Activated CD8-positive, alpha-beta memory T cell treated with anti-CD3 and anti-CD28 coated beads, Interleukin-2, amount 10 ng/mL, durations not matched to agents 7 days and 5 days (primary cell): ENCODE measurements at regions not wholly inside any gene's neighbourhood (a gene's known extent, or its start where the extent isn't known, plus 50 kb on each side); places are given as distances from the start of the nearest gene placed in this dataset.

Source experiments
- ATAC-seq: fragments of 150-1000 bp; cut with Tn5 transposase; one replicate; pipeline ENCODE4 v1.10.0; 2021; ENCODE audit warnings: moderate library complexity
- CTCF ChIA-PET: fragments of 350-600 bp; sonication (Branson Sonifier 250); formaldehyde crosslinking; loops from one replicate; lab custom pipeline; 2021; ENCODE audit warnings: antibody characterized with exemption; lab: Charles Lee
- DNase-seq: peaks from one replicate; pipeline ENCODE4 v3.0.0-alpha.2; 2020
- H3K27ac Mint-ChIP-seq: one replicate; pipeline ENCODE4 v1.8.0; 2021; ENCODE audit warnings: mild to moderate bottlenecking, mixed read lengths
- H3K27me3 Mint-ChIP-seq: one replicate; pipeline ENCODE4 v1.8.0; 2021; ENCODE audit warnings: mixed read lengths
- H3K36me3 Mint-ChIP-seq: one replicate; pipeline ENCODE4 v1.8.0; 2021; ENCODE audit warnings: mild to moderate bottlenecking, mixed read lengths
- H3K4me1 Mint-ChIP-seq: one replicate; pipeline ENCODE4 v1.8.0; 2021; ENCODE audit warnings: mixed read lengths
- H3K4me3 Mint-ChIP-seq: one replicate; pipeline ENCODE4 v1.8.0; 2021; ENCODE audit warnings: mild to moderate bottlenecking, moderate library complexity, mixed read lengths
- H3K9me3 Mint-ChIP-seq: one replicate; pipeline ENCODE4 v1.8.0; 2022; ENCODE audit warnings: low read depth, mixed read lengths

DNA sequence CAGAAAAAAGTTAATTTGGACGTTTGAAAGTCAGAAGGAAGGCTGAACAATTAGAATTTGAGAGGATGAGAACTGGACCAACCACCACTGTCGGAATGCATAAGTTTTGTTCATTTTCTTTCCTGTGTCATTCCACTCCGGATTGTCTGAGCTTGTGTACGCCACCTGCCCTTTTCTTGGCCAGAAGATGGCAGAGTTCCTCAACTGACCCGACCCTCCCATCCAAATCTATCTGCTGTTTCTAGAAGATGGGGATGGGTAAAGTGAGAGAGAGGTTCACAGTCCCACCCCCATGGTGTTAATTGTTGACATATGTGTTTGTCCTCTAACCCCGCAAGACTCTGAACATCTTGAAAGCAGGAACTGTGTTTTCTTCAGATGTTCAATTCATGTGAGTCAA is 388.0 kb downstream of the VRK1 start:
- H3K9me3 Mint-ChIP-seq = peaks cover 5% of the 10 kb centered on the region
- H3K27ac Mint-ChIP-seq = no peak overlapping the region
- peaks cover 5% of the 10 kb centered on the region for H3K36me3 Mint-ChIP-seq
- no peak overlapping the region for H3K4me3 Mint-ChIP-seq
- CTCF ChIA-PET = interaction anchor here (0.6 to 1.4 kb wide), 6 partner anchors 9 to 964 kb away, joined by 3 to 4 read pairs (median 3); no protein-coding TSS in a partner anchor
- peaks cover 8% of the 10 kb centered on the region for H3K27me3 Mint-ChIP-seq
- ATAC-seq (no peak), DNase-seq (no peak)
- H3K4me1 Mint-ChIP-seq = peaks cover 6% of the 10 kb centered on the region

DNA sequence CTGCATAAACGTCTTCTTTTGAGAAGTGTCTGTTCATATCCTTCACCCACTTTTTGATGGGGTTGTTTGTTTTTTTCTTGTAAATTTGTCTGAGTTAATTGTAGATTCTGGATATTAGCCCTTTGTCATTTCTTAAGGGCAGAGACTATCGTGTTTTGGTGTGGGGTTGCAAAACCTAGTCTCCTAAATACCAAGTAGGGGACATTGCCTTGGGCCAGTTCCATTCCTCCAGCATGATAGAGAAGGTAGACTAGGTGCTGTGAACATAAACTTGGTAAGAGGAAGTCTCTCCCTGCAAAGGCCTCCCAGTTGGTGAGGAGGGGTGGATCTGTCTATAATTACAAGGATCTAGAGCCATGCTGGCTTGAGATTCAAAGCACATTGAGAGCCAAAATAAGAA is 390.7 kb downstream of the VRK1 start:
- no peaks in the 10 kb centered on the region for H3K4me1 Mint-ChIP-seq
- H3K36me3 Mint-ChIP-seq = no peaks in the 10 kb centered on the region
- no peak for DNase-seq
- ATAC-seq = no peak
- no peaks in the 10 kb centered on the region for H3K9me3 Mint-ChIP-seq
- H3K27me3 Mint-ChIP-seq = peaks cover 13% of the 10 kb centered on the region
- no peak overlapping the region for H3K27ac Mint-ChIP-seq
- H3K4me3 Mint-ChIP-seq = no peak overlapping the region
- CTCF ChIA-PET = no interaction called here

DNA sequence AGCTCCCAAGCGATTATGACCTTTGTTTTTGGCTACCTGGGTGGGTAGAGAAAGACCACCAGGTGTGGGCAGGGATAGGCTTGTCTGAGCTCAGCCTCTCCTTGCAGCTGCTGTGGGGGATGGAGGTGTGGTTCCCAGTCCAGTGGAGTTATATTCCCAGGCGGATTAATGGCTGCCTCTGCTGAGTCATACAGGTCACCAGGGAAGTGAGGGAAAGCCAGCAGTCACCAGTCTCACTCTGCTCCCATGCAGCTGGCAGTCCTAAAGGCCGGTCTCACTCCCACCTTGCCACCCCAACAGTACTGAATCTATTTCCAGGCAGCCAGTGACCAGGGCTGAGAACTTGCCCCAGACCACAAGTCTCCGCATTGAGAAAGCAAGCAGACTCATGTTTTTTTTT is 399.2 kb downstream of the VRK1 start:
- Mint-ChIP-seq H3K36me3 (peaks cover 8% of the 10 kb centered on the region), H3K9me3 (peaks cover 13% of the 10 kb centered on the region), H3K27me3 (peaks cover 15% of the 10 kb centered on the region), H3K27ac (no peak overlapping the region), H3K4me3 (no peak overlapping the region), H3K4me1 (no peaks in the 10 kb centered on the region)
- CTCF ChIA-PET = no interaction called here
- no peak for DNase-seq
- ATAC-seq = no peak

DNA sequence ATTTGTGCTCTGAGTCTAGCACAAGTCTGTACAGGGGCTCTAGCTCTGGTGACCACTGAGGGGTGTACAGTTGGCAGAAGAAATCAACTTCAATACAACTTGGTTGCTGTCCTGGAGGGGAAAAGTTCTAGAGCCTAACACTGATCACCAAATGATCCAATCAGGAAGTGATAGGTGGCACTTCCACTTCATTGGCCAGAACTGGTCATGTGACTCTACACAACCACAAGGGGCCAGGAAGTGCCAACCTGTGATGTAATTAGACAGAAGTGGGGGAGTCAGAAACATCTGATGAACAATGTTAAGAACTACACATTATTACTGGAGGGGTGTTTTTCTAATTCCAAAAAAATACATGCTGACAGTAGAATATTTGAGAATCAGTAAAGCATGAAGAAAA is 401.6 kb downstream of the VRK1 start:
- CTCF ChIA-PET = no interaction called here
- Mint-ChIP-seq H3K4me1 (no peaks in the 10 kb centered on the region), H3K9me3 (peaks cover 9% of the 10 kb centered on the region), H3K27ac (no peak overlapping the region), H3K27me3 (peaks cover 5% of the 10 kb centered on the region), H3K4me3 (no peak overlapping the region), H3K36me3 (peaks cover 5% of the 10 kb centered on the region)
- no peak for DNase-seq
- ATAC-seq = no peak

GRCh38 chr14:97200245-97200644 is 403.1 kb downstream of the VRK1 start:
- CTCF ChIA-PET = no interaction called here
- no peak for DNase-seq
- H3K9me3 Mint-ChIP-seq = peaks cover 7% of the 10 kb centered on the region
- H3K4me3 Mint-ChIP-seq = no peak overlapping the region
- H3K36me3 Mint-ChIP-seq = peaks cover 5% of the 10 kb centered on the region
- ATAC-seq = no peak
- peaks cover 10% of the 10 kb centered on the region for H3K27me3 Mint-ChIP-seq
- no peak overlapping the region for H3K27ac Mint-ChIP-seq
- no peaks in the 10 kb centered on the region for H3K4me1 Mint-ChIP-seq

DNA sequence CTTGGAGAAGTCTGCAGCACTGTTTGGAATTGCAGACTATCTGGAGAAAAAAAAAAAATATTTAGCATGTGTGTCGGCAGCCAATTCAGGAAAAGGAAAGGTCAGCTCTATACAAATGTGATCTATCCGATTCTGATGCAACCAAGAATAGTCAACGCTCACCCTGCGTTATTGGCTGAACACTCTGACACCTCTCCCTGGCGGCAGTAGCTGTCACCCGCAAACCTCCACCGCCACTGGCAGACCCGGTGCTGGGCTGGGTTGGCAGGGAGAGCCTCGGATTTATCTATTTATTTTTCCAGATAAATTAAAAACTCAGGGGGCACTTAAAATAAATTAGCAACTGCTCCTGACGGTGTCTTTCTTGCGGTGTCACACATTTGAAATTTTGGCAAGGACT is 409.7 kb downstream of the VRK1 start:
- ATAC-seq = no peak
- H3K4me3 Mint-ChIP-seq = no peak overlapping the region
- H3K9me3 Mint-ChIP-seq = no peaks in the 10 kb centered on the region
- H3K27ac Mint-ChIP-seq = no peak overlapping the region
- H3K27me3 Mint-ChIP-seq = peaks cover 14% of the 10 kb centered on the region
- DNase-seq = no peak
- H3K4me1 Mint-ChIP-seq = no peaks in the 10 kb centered on the region
- CTCF ChIA-PET = no interaction called here
- H3K36me3 Mint-ChIP-seq = no peaks in the 10 kb centered on the region

- H3K27me3 Mint-ChIP-seq = peaks cover 23% of the 10 kb centered on the region
Observed at GRCh38 chr14:97210202-97210601, 413.0 kb downstream of the VRK1 start.

GRCh38 chr14:97212399-97212798 is 415.2 kb downstream of the VRK1 start:
- DNase-seq = no peak
- H3K36me3 Mint-ChIP-seq = no peaks in the 10 kb centered on the region
- H3K27me3 Mint-ChIP-seq = peaks cover 38% of the 10 kb centered on the region
- no peak overlapping the region for H3K4me3 Mint-ChIP-seq
- CTCF ChIA-PET = no interaction called here
- H3K4me1 Mint-ChIP-seq = peaks cover under 1% of the 10 kb centered on the region
- no peak for ATAC-seq
- H3K27ac Mint-ChIP-seq = no peak overlapping the region
- no peaks in the 10 kb centered on the region for H3K9me3 Mint-ChIP-seq

More at GRCh38 chr14:97210202-97210601, 413.0 kb downstream of the VRK1 start:
- ATAC-seq (no peak), DNase-seq (no peak)
- Mint-ChIP-seq H3K36me3 (no peaks in the 10 kb centered on the region), H3K4me3 (no peak overlapping the region), H3K27ac (no peak overlapping the region), H3K9me3 (no peaks in the 10 kb centered on the region), H3K4me1 (no peaks in the 10 kb centered on the region)
- CTCF ChIA-PET = interaction anchor here (1.3 kb wide), 1 partner anchor 9 kb away, joined by 3 read pairs; no protein-coding TSS in a partner anchor

DNA sequence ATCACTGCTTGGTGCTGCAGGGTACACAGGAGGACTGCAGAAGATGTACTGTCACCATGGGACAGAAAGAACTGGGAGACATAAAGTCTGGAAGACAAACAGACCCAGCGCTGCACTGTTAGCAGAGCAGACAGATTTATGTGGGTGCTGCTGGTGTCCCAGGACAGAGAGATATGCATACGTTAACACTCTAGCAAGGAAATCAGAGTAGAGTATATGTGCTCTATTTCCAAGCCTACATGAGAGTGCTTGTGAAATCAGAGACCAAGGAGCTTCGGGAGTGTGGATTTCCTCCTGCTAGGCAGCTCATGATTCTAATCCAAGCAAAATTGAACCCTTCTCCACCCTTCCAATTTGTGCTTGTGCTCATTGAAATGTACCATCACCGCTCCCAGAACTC is 416.5 kb downstream of the VRK1 start:
- H3K9me3 Mint-ChIP-seq = no peaks in the 10 kb centered on the region
- peaks cover 4% of the 10 kb centered on the region for H3K4me1 Mint-ChIP-seq
- no peak overlapping the region for H3K4me3 Mint-ChIP-seq
- H3K27me3 Mint-ChIP-seq = peaks cover 45% of the 10 kb centered on the region
- H3K27ac Mint-ChIP-seq = no peak overlapping the region
- CTCF ChIA-PET = no interaction called here
- ATAC-seq = no peak
- DNase-seq = no peak
- H3K36me3 Mint-ChIP-seq = no peaks in the 10 kb centered on the region

GRCh38 chr14:97215263-97215969 is 418.2 kb downstream of the VRK1 start:
- Mint-ChIP-seq H3K36me3 (peaks cover 1% of the 10 kb centered on the region), H3K4me3 (no peak overlapping the region), H3K27ac (no peak overlapping the region), H3K4me1 (peaks cover 11% of the 10 kb centered on the region), H3K9me3 (no peaks in the 10 kb centered on the region), H3K27me3 (peaks cover 48% of the 10 kb centered on the region)
- DNase-seq (no peak), ATAC-seq (no peak)
- CTCF ChIA-PET = no interaction called here

DNA sequence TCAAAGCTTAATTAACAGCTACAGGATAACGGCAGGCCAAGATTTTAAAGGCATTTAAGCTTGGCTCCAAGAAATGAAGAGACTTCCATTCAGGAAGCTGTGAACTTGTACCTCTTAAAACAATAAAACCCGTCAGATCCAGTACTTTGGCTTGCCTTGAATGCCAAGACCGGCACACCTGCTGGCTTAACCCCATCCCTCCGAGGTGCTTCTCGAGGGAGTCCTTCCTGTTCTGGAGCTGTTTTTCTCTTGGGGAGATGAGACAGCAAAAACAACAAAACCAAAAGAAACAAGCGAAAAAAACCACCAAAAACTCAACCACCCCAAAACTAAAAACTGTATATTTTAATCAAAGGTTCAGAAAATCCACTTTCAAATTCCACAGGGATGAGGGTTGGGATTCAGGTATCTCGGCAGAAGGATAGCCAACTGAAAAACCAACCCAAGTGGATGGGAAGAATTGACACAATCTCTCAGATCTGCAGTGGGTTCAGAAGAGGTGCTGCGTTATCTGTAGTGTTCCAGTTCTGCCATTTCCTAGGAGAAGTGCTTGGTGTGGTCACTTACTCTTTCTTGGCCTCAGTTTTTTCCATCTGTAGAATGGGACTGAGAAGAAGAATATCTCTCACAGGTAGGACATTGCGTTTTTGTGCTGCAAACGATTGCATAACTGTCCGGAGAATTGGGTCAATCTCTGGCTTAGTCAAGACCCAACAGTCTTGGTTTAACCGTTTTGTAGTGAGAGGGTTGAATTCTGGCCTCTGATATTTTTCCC is 420.1 kb downstream of the VRK1 start:
- Mint-ChIP-seq H3K4me1 (peaks cover 11% of the 10 kb centered on the region), H3K27ac (no peak overlapping the region), H3K36me3 (peaks cover 1% of the 10 kb centered on the region), H3K27me3 (peaks cover 53% of the 10 kb centered on the region), H3K9me3 (no peaks in the 10 kb centered on the region), H3K4me3 (no peak overlapping the region)
- CTCF ChIA-PET = no interaction called here
- ATAC-seq (no peak), DNase-seq (no peak)

GRCh38 chr14:97218274-97218673 is 421.1 kb downstream of the VRK1 start:
- DNase-seq (no peak), ATAC-seq (no peak)
- no peak overlapping the region for H3K4me3 Mint-ChIP-seq
- no peak overlapping the region for H3K27ac Mint-ChIP-seq
- peaks cover 11% of the 10 kb centered on the region for H3K4me1 Mint-ChIP-seq
- CTCF ChIA-PET = interaction anchor here (1.5 kb wide), 1 partner anchor 23 kb away, joined by 3 read pairs; no protein-coding TSS in a partner anchor
- H3K27me3 Mint-ChIP-seq = peaks cover 56% of the 10 kb centered on the region
- H3K36me3 Mint-ChIP-seq = peaks cover 1% of the 10 kb centered on the region
- no peaks in the 10 kb centered on the region for H3K9me3 Mint-ChIP-seq

DNA sequence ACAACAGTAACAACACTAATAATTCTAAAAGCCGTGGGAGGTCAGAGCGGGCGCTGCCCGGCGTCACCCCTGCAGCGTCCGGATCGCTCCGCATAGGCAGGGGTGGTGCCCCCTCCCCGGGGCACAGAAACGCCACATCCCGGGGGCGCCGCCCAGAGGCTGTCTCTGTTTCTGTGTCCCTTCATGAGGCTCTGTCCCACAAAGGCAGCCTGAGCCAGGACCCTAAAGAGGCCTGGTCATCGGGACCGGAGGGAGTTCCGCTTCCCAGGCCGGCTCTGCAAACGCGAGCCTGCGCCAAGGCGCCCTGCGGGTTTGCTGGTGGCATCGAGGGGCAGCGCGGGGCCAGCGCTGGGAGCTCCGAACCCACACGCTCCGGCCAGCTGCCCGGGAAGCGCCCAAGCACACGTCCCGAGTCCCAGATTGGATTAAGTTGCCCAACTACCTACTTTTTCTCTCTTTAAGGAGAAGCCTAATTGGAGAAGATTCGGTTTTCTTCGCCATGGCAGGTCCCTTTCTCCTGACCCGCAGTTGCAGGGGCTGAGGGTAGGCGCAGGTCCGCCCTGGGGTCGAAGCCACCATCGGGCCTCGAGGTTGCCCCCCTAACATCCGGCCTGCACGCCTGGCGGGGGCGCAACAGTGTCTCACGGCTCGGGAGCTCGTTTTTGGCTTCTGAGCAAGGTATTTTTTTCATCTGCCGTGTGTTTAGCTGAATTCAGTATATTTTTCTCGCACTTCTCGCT is 421.7 kb downstream of the VRK1 start:
- peaks cover 1% of the 10 kb centered on the region for H3K36me3 Mint-ChIP-seq
- no peak overlapping the region for H3K27ac Mint-ChIP-seq
- H3K9me3 Mint-ChIP-seq = no peaks in the 10 kb centered on the region
- peak; percentile 49 for DNase-seq
- H3K27me3 Mint-ChIP-seq = peaks cover 55% of the 10 kb centered on the region
- peak; percentile 68 for ATAC-seq
- peak overlapping the region; percentile 65 for H3K4me3 Mint-ChIP-seq
- CTCF ChIA-PET = interaction anchor here (0.7 to 1.5 kb wide), 4 partner anchors 8 to 201 kb away, joined by 3 read pairs; no protein-coding TSS in a partner anchor
- peaks cover 11% of the 10 kb centered on the region for H3K4me1 Mint-ChIP-seq
